ENCODE measurements at regions not wholly inside any gene's neighbourhood (a gene's known extent, or its start where the extent isn't known, plus 50 kb on each side); places are given as distances from the start of the nearest gene placed in this dataset.
"Not testable (repeated sequence)": the region's sequence is repeated elsewhere in the genome, so short reads cannot be mapped to it uniquely, and the experiment has no call there.

GRCh38 chr10:120103738-120104560 is 211.4 kb downstream of the SEC23IP start:
- no peak overlapping the region for H3K27ac ChIP-seq
- TF ChIP-seq CTCF (conservative IDR thresholded peaks at IDR 0.05): no peak

GRCh38 chr10:120105001-120105400 is 212.5 kb downstream of the SEC23IP start:
- TF ChIP-seq CTCF (conservative IDR thresholded peaks at IDR 0.05): no peak
- no peak overlapping the region for H3K27ac ChIP-seq

DNA sequence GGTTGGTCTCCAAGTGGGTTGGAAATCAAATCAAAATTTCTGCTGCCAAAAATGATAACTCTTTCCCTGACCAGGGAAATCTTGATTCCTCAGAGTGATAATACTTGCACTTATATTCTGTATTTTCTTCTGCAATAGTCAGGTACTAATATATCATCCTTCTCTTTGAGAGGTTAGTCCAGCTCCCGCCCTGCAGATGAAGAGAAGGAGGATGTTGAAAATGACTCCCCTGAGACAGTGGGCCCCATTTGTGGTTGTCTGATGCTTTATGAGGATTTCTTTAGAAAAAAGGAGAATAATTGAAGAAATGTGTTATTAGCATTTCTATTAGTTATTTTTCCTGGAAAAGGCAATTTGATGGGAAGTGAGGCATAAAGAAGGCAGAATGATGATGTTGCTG is 213.0 kb downstream of the SEC23IP start:
- no peak overlapping the region for H3K27ac ChIP-seq

DNA sequence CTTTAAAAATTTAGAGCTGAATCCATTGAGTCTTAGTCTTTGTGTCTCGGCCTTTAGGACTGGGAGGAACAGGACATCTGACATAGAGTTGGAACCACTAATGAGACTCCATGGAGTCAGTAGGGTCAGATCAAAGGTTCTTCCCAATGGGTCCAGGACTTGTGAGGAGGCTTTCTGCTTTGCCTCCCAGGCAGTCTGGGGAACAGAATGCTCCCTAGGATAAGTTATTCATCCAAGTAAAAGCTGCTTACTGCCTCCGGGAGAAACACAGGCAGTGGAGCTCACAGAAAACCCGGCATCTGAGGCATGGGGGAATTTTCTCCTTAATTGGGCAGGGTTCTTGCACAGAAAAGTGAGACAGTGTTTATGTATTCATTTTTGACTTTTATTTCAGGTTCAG is 216.4 kb downstream of the SEC23IP start:
- no peak overlapping the region for H3K27ac ChIP-seq
- TF ChIP-seq CTCF (conservative IDR thresholded peaks at IDR 0.05): no peak

More for the DNA sequence above, 213.0 kb downstream of the SEC23IP start:
- no peak for TF ChIP-seq CTCF (conservative IDR thresholded peaks at IDR 0.05)

GRCh38 chr10:120109725-120110124 is 217.2 kb downstream of the SEC23IP start:
- H3K27ac ChIP-seq: not testable (repeated sequence)

GRCh38 chr10:120110196-120110595 is 217.7 kb downstream of the SEC23IP start:
- no peak for TF ChIP-seq CTCF (conservative IDR thresholded peaks at IDR 0.05)
- no peak overlapping the region for H3K27ac ChIP-seq

DNA sequence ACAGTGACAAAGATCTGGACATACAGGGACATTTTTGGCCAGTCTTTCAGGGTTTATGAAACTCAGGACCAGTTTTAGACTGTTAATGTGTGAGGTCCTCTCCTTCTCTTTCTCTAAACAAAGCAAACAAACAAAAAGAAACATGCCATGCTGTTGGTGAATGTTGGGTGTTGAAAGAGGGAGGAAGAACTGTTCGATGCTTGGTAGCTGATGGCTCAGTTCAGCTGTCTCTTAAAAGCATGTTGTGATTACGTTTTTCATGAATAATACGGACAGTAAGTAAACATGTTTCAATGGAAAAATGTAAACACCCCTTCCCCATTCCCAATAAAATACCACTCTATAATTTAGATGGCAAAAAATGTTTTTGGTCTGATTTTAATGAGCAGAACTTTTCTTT is 219.1 kb downstream of the SEC23IP start:
- TF ChIP-seq CTCF (conservative IDR thresholded peaks at IDR 0.05): no peak
- H3K27ac ChIP-seq: no peak overlapping the region

DNA sequence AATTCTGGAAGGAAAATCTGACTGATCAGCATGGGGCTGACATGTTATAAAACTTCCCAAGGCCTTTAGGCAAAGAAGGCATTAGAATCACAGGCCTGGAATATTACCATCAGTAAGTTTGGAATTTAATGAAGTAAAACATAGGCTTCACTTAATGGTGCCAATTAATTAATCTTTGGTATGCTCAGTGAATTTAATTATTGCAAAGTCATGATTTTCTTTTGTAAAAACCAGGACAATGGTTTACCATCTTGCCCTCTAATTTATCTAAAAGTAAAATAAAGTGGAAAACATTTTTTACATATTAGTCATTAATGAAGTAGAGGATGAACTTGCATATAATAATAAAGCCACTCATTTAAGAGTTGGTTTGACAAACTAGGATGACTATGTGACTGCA is 220.3 kb downstream of the SEC23IP start:
- H3K27ac ChIP-seq: no peak overlapping the region
- no peak for TF ChIP-seq CTCF (conservative IDR thresholded peaks at IDR 0.05)
